M059J (cell line): ENCODE measurements at regions not wholly inside any gene's neighbourhood (a gene's known extent, or its start where the extent isn't known, plus 50 kb on each side); places are given as distances from the start of the nearest gene placed in this dataset.
"Not testable (repeated sequence)": the region's sequence is repeated elsewhere in the genome, so short reads cannot be mapped to it uniquely, and the experiment has no call there.

Source experiments
- DNase-seq: peaks from one replicate; pipeline ENCODE4 v3.0.0-alpha.2; 2012; ENCODE audit warnings: low read depth

DNA sequence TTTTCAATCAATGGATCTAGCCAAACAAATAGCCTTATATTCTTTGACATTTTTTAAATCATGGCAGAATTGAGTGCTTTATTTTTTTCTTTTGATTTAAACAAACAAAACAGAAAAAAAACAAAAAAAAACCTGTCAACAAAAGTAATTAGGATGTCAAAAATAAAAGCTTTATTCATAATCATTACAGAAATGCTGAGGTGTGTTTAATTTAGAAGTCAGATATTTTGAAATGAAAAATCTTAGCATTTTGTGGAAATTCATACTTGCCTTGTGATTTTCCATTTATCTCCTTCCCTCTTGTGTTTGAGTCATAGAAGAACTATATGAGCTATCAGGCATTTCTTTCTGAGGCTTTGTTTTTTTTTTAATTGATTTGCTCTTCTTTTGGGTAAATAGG lies 387.0 kb upstream of the STXBP6 start:
- no peak for DNase-seq

GRCh38 chr14:25436288-25436875 lies 386.4 kb upstream of the STXBP6 start:
- no peak for DNase-seq

DNA sequence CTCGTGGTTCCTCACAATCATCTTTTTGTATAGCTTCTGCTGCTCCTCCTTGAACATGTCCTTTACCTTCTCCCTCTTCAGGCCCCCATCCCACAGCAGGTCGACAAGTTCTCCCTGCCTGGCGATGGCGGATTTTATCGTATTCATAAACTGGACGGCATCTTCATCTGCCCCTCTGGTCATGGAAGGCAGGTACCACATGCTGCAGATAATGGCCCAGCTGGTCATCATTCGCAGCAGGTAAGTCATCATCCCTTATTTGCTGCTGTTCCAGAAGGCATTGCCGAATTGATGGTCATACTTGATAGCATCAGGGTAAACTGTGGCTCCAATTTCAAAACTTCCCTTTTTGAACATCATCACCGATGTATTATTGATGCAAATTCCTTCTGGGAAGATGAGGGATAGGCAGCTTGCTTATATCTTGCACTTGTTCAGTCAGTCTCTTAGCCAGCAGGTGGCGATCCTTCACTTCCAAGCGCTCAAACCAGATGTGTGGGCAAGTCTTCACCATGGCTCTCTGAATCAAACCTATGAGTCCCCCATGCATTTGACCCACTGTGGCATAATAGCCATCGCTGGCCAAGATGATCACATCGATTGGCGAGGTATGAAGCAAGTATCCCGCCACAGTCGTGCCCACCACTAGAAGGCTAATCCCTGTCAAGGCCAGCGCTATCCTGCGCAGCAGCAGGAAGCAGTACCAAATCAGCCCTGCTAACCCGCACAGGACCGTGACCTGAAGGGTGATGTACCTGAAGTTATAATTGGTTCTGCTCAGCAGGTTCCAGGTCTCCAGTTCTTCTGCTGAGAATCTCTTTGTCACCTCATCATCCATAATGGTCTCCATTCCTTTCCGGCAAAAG lies 381.5 kb upstream of the STXBP6 start:
- DNase-seq, result no peak

- DNase-seq, result no peak
Measured at GRCh38 chr14:25430808-25431207, 380.9 kb upstream of the STXBP6 start.

- no peak for DNase-seq
Measured at GRCh38 chr14:25412998-25413397, 363.1 kb upstream of the STXBP6 start.

- DNase-seq, result no peak
Measured at GRCh38 chr14:25411781-25412757, 362.1 kb upstream of the STXBP6 start.

DNA sequence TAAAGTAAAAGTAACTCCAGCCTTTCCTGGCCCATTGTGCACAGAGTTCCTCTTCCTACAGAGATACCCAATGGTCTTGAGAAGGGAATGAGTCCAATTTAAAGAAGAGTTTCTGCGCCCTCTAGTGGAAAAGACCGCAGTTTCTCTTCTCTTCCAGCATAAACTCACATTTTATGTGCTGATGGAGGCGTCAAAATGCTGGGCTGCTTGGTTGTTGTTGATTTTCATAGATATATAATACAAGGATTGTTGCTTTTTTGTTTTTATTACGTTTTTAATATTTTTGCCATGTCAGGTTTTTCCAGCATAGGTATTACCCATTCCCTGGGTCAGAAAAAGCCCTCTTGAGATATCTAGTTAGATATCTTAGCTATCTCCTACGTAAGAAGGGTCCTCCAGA lies 356.9 kb upstream of the STXBP6 start:
- no peak for DNase-seq

- peak; percentile 12 for DNase-seq
Measured at GRCh38 chr14:25400607-25401206, 350.8 kb upstream of the STXBP6 start.

- no peak for DNase-seq
Measured at GRCh38 chr14:25396128-25396527, 346.2 kb upstream of the STXBP6 start.

DNA sequence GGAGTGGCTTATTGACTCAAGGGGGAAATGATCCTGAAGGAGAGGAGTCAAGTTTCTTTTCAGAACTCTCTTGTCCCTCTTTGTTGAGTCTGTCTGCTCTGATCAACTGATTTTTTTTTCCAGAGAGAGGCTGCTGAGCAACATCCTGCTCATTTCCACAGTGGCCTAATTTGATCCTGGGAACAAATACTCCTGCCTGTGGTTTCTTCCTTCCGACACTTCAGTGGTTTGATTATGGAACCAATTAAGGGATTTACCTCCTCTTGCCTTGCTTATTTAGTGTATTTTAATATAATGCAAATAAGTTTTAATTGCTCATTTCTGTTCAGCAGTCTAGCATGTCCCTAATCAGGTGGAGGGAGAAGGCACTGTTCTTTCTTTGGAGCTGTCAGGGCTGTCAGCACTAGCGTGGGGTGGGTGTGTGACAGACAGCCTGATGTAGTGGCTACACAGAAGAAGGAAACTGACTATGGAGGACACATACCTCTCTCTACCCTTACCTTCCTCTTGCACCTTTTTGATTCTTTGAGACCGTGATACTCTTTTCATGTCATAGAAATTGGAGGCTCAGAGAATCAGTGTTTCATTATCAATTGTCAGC lies 344.9 kb upstream of the STXBP6 start:
- DNase-seq, result no peak

DNA sequence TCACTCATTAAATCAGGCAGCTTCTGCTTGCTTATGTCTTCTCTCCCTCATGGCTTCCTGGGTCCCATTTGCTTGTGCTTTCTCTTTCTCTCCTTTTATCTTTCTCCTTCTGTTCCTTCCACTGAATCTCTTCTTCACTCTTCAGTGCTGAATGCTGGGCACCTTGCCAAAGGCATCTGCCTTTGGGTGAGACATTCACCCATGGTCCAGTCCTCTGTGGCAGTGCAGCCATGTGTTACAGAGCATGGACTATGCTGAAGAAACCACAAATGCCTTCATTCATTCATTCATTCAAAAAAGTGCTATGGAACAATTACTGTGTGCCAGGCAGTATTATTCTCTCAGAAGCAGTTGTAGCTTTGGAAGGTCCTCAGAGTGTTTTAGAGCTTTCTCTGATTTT lies 344.4 kb upstream of the STXBP6 start:
- no peak for DNase-seq

- no peak for DNase-seq
Measured at GRCh38 chr14:25389948-25390347, 340.0 kb upstream of the STXBP6 start.

GRCh38 chr14:25381498-25381897 lies 331.6 kb upstream of the STXBP6 start:
- DNase-seq, result no peak

- no peak for DNase-seq
Measured at GRCh38 chr14:25375639-25376038, 325.7 kb upstream of the STXBP6 start.

GRCh38 chr14:25371068-25371467 lies 321.1 kb upstream of the STXBP6 start:
- no peak for DNase-seq

DNA sequence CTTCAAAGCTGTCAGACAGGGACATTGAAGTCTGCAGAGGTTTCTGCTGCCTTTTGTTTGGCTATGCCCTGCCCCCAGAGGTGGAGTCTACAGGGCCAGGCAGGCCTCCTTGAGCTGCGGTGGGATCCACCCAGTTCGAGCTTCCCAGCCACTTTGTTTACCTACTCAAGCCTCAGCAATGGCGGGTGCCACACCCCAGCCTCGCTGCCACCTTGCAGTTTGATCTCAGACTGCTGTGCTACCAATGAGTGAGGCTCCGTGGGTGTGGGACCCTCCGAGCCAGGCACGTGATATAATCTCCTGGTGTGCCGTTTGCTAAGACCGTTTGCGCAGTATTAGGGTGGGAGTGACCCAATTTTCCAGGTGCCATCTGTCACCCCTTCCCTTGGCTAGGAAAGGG lies 320.1 kb upstream of the STXBP6 start:
- DNase-seq, result not testable (repeated sequence)

DNA sequence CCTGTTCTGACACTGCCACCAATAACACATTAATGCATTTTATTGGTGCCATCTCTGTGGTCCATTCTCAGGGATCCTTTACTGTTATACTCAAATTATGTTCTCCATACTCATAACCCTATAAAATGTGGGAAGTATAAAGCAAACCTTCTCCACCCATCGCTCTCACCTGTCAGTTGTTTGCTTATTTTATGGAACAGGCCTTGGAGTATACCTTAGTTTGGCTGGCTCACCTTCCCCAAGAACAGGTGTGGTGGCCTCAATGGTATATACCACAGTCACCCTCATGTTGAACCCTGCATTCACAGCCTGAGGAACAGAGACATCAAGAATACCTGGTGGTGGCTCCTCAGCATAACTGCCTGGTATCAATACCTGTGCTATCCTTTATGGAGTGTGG lies 308.4 kb upstream of the STXBP6 start:
- no peak for DNase-seq

- DNase-seq, result no peak
Measured at GRCh38 chr14:25351269-25351668, 301.3 kb upstream of the STXBP6 start.

DNA sequence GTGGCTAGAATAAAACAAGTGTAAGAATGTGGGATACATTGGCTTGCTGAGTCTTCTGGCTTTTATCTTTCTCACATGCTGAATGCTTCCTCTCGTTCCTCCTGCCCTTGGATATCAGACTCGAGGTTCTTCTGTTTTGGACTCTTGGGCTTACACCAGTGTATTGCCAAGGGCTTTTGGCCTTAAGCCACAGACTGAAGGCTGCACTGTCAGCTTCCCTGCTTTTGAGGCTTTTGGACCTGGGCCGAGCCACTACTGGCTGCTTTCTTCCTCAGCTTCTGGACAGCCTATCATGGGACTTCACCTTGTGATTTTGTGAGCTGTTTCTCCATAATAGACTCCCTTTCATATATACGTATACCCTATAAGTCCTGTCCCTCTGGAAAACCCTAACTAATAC lies 300.9 kb upstream of the STXBP6 start:
- DNase-seq, result no peak

DNA sequence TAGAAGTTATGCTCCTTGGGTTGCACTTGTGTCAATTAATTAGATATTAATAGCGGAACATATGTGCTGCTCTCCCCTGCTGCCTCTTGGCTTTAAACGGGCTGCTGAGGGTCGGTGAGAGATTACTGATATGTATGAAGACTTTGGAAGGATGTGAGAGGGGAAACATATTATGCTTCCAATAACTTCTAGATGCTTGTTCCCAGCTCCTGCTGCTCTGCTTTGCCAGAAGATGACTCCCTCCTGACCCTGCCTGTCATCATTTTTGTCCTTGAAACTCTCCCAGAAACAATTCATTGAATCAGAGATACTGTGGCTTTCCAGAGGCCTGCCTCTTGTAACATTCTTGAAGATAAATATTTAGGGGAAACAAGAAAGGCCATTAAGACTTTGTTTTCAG lies 300.1 kb upstream of the STXBP6 start:
- DNase-seq, result no peak

GRCh38 chr14:25349269-25349668 lies 299.3 kb upstream of the STXBP6 start:
- DNase-seq, result no peak

- DNase-seq, result no peak
Measured at GRCh38 chr14:25340882-25341281, 290.9 kb upstream of the STXBP6 start.
